HepG2 (cell line): ENCODE measurements at regions not wholly inside any gene's neighbourhood (a gene's known extent, or its start where the extent isn't known, plus 50 kb on each side); places are given as distances from the start of the nearest gene placed in this dataset.
A peak's percentile ranks its signal among the peaks of the same experiment; 100 is the strongest.

ENCODE experiments used
- ATAC-seq: fragments of 200-7000 bp; cut with Tn5 transposase; 3 replicates; pipeline ENCODE4 v1.9.1; 2020; ENCODE audit warnings: mild to moderate bottlenecking, moderate library complexity
- BruUV-seq: library from RNA; stranded (reverse); fragments of 400-500 nt; replicated peaks from 2 replicates; lab custom pipeline; 2021; lab: Mats Ljungman, UMichigan
- CTCF ChIA-PET: fragments of 300-600 bp; formaldehyde crosslinking; extraction: SDS; loops from one replicate; lab custom pipeline; 2021; ENCODE audit warnings: low total read pairs, inconsistent platforms, low intra/inter-chr PET ratio; lab: Yijun Ruan, JAX
- POLR2A ChIA-PET: fragments of 350-600 bp; sonication (Branson Sonifier 250); formaldehyde crosslinking; loops from one replicate; lab custom pipeline; 2020; ENCODE audit warnings: antibody characterized with exemption, inconsistent platforms; lab: Yijun Ruan, JAX
- DNase-seq: peaks from one replicate; pipeline ENCODE4 v3.0.0-alpha.2; 2015; ENCODE audit warnings: low spot score
- FAIRE-seq: peaks from 3 replicates; lab custom pipeline; 2011; peaks lifted over from hg19 to GRCh38; lab: Jason Lieb, UNC
- H2AFZ ChIP-seq: one replicate; pipeline ENCODE4 v1.6.1; 2011; ENCODE audit warnings: low read length, inconsistent platforms
- H3K27ac ChIP-seq: fragments of 300-600 bp; 3 replicates; pipeline ENCODE4 v1.8.0; 2011; ENCODE audit warnings: mixed run types, mild to moderate bottlenecking, mixed read lengths, low read length, inconsistent platforms; ENCODE audit not compliant: insufficient read depth; ENCODE audit errors: extremely low read length
- H3K27me3 ChIP-seq, 2 experiments: fragments of 200-600 bp in 1 of 2; 2 replicates in 1 of 2; 3 replicates in 1 of 2; pipeline versions ENCODE4 v1.6.0 to v1.8.0; 2011; ENCODE audit warnings: low read length in 2 of 2, mild to moderate bottlenecking in 2 of 2, moderate library complexity in 2 of 2, inconsistent platforms in 1 of 2; ENCODE audit not compliant: insufficient read depth in 2 of 2, control insufficient read depth in 1 of 2
- H3K36me3 ChIP-seq, 2 experiments: fragments of 200-600 bp in 1 of 2; replicated peaks in 1 of 2; 2 replicates in 1 of 2; 3 replicates in 1 of 2; pipeline versions ENCODE4 v1.5.1 to v1.8.0; 2011; ENCODE audit warnings: low read length in 2 of 2, inconsistent platforms in 1 of 2; ENCODE audit not compliant: insufficient read depth in 2 of 2, control insufficient read depth in 1 of 2
- H3K4me1 ChIP-seq: 2 replicates; pipeline ENCODE4 v1.5.1; 2012; ENCODE audit warnings: low read length, inconsistent platforms; ENCODE audit not compliant: insufficient read depth
- H3K4me2 ChIP-seq: 2 replicates; pipeline ENCODE4 v1.6.0; 2011; ENCODE audit warnings: low read depth, low read length, inconsistent platforms
- H3K4me3 ChIP-seq, 3 experiments: fragments of 200-600 bp in 1 of 3; sonication (generic), shearing (Covaris generic) in 1 of 3; replicated peaks in 1 of 3; 2 replicates each; pipeline ENCODE4 v1.5.1; 2011 to 2016; ENCODE audit warnings: low read length in 3 of 3, inconsistent platforms in 2 of 3, low read depth in 2 of 3, mild to moderate bottlenecking in 2 of 3, control low read depth in 1 of 3, mixed read lengths in 1 of 3; ENCODE audit not compliant: insufficient read depth in 1 of 3
- H3K79me2 ChIP-seq: one replicate; pipeline ENCODE4 v1.6.1; 2011; ENCODE audit warnings: low read length, inconsistent platforms; ENCODE audit not compliant: insufficient read depth
- H3K9ac ChIP-seq: 2 replicates; pipeline ENCODE4 v1.6.0; 2011; ENCODE audit warnings: mild to moderate bottlenecking, low read depth, low read length, inconsistent platforms; ENCODE audit not compliant: insufficient read depth
- H3K9me3 ChIP-seq: 2 replicates; pipeline ENCODE4 v1.5.1; 2012; ENCODE audit warnings: mild to moderate bottlenecking, low read length
- H4K20me1 ChIP-seq: 2 replicates; pipeline ENCODE4 v1.6.0; 2011; ENCODE audit warnings: inconsistent platforms, mild to moderate bottlenecking, low read length, moderate library complexity; ENCODE audit not compliant: insufficient read depth
- AGO1 ChIP-seq: fragments of 200-400 bp; formaldehyde crosslinking; IDR thresholded peaks from 2 replicates; pipeline ENCODE4 v1.6.1; 2017; ENCODE audit warnings: mild to moderate bottlenecking, low read depth, low read length, moderate library complexity; ENCODE audit not compliant: poor library complexity, severe bottlenecking
- ATF7 ChIP-seq, 2 experiments: fragments of 450-650 bp in 1 of 2; sonication (generic) in 1 of 2; formaldehyde crosslinking in 1 of 2; IDR thresholded peaks; 2 replicates each; pipeline versions ENCODE4 v1.4.0 to v1.6.1; 2016 to 2020; ENCODE audit warnings: antibody characterized with exemption in 1 of 2, mild to moderate bottlenecking in 1 of 2, missing genetic modification reagents in 1 of 2
- POLR2AphosphoS2 ChIP-seq: IDR thresholded peaks from 2 replicates; pipeline ENCODE4 v1.6.1; 2011; ENCODE audit warnings: low read depth, low read length, improper control_type of control experiment
- SALL1 ChIP-seq: sonication (generic); formaldehyde crosslinking; IDR thresholded peaks from 2 replicates; pipeline ENCODE4 v1.8.0; 2022; ENCODE audit warnings: mild to moderate bottlenecking, missing genetic modification reagents
- U2AF1 ChIP-seq: fragments of 200-400 bp; formaldehyde crosslinking; optimal IDR thresholded peaks from 2 replicates; pipeline ENCODE3; 2017; ENCODE audit warnings: mild to moderate bottlenecking, low read depth, low read length
- ZNF292 ChIP-seq: sonication (generic); formaldehyde crosslinking; IDR thresholded peaks from 2 replicates; pipeline ENCODE4 v1.8.1; 2022; ENCODE audit warnings: mild to moderate bottlenecking, low read depth, missing genetic modification reagents, borderline replicate concordance
- WGBS: methylation state at CpG from one replicate; pipeline ENCODE4 v1.1.6; 2017; ENCODE audit warnings: low lambda C conversion rate; 5-methylcytosine and 5-hydroxymethylcytosine counted together
- in situ Hi-C: cut with HindIII; loops from 2 replicates; pipeline ENCODE4 v1.10.0; 2017; ENCODE audit warnings: low pct_unique_long_range_greater_than_20kb; ENCODE audit not compliant: extremely low pct_ligation_motif_present
- intact Hi-C: fragments of 100-400 bp; cut with micrococcal nuclease; formaldehyde crosslinking; loops from one replicate; pipeline ENCODE4 v1.10.0; 2022; ENCODE audit not compliant: unreplicated experiment
- TF ChIP-seq, protein P1 (sequence below), 2 experiments: sonication (generic) in 1 of 2; formaldehyde crosslinking in 1 of 2; IDR thresholded peaks; 2 replicates each; pipeline versions ENCODE4 v1.5.1 to v1.6.1; 2011 to 2020; ENCODE audit warnings: borderline replicate concordance in 1 of 2, low read depth in 1 of 2, low read length in 1 of 2, mild to moderate bottlenecking in 1 of 2, missing genetic modification reagents in 1 of 2, moderate library complexity in 1 of 2
- TF ChIP-seq, protein P2 (sequence below): sonication (generic); formaldehyde crosslinking; IDR thresholded peaks from 2 replicates; pipeline ENCODE4 v1.4.0; 2020; ENCODE audit warnings: mild to moderate bottlenecking, low read depth, missing genetic modification reagents
- TF ChIP-seq, protein P3 (sequence below): sonication (generic); formaldehyde crosslinking; IDR thresholded peaks from 2 replicates; pipeline ENCODE4 v1.5.1; 2020; ENCODE audit warnings: mild to moderate bottlenecking, moderate library complexity, missing genetic modification reagents

DNA sequence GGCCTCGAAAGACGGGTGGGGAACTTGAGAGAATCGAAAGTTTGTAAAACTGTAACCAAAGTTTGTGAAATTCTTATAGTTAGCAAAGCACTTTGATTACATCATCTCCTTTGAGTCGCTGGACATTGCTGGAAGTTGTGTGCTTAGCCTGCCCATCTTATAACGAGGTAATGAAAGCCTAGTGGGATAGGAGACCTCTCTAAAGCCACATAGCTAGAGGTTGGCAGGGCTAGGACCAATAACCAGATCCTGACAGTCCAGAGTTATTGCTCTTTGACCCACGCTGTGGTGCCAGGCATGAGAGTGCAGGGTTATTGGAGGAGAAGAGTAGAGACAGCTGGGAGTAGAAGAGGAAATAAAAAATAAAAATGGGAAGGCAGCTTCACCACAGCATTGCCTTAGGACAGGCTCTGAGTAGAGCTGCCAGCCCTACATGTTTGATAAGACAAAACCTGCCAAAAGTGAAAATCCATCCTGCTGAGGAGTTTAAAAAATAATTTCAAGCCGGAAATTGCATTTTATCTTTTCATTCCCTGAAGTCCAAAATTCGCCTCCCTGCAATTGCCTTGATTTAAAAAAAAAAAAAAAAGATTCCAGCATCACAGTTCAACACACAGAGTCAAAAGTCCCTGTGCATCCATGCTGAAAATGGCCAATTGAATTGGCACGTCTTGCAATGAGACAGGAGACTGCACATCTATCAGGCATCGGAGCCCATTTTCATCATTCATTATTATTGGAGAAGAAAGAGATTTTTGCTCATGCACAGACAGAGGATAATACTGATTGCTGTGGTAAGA lies 225.5 kb upstream of the POU2AF2 start:
- CTCF ChIA-PET: no interaction called here
- no peak for FAIRE-seq
- no peak for DNase-seq
- H3K27ac ChIP-seq: no peak overlapping the region
- in situ Hi-C loops: no loop called here
- H3K4me2 ChIP-seq: no peak overlapping the region
- ATAC-seq: no peak
- H4K20me1 ChIP-seq: no peaks in the 10 kb centered on the region
- TF ChIP-seq ATF7 (IDR thresholded peaks at IDR 0.05) (peak; percentile 32; the same call in 1 of the 2 replicates), ATF7 (CRISPR knock-in tag; IDR thresholded peaks at IDR 0.05) (no peak), ZNF292 (CRISPR knock-in tag) (no peak), AGO1 (no peak), U2AF1 (no peak), SALL1 (no peak), POLR2AphosphoS2 (no peak)
- TF ChIP-seq, protein P1, sequence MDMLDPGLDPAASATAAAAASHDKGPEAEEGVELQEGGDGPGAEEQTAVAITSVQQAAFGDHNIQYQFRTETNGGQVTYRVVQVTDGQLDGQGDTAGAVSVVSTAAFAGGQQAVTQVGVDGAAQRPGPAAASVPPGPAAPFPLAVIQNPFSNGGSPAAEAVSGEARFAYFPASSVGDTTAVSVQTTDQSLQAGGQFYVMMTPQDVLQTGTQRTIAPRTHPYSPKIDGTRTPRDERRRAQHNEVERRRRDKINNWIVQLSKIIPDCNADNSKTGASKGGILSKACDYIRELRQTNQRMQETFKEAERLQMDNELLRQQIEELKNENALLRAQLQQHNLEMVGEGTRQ (IDR thresholded peaks at IDR 0.05; ENCODE audit: low read depth, low read length): no peak
- TF ChIP-seq, protein P1 (CRISPR knock-in tag; IDR thresholded peaks at IDR 0.05; ENCODE audit: borderline replicate concordance): no peak
- TF ChIP-seq, protein P2, sequence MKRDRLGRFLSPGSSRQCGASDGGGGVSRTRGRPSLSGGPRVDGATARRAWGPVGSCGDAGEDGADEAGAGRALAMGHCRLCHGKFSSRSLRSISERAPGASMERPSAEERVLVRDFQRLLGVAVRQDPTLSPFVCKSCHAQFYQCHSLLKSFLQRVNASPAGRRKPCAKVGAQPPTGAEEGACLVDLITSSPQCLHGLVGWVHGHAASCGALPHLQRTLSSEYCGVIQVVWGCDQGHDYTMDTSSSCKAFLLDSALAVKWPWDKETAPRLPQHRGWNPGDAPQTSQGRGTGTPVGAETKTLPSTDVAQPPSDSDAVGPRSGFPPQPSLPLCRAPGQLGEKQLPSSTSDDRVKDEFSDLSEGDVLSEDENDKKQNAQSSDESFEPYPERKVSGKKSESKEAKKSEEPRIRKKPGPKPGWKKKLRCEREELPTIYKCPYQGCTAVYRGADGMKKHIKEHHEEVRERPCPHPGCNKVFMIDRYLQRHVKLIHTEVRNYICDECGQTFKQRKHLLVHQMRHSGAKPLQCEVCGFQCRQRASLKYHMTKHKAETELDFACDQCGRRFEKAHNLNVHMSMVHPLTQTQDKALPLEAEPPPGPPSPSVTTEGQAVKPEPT: no peak
- TF ChIP-seq, protein P3, sequence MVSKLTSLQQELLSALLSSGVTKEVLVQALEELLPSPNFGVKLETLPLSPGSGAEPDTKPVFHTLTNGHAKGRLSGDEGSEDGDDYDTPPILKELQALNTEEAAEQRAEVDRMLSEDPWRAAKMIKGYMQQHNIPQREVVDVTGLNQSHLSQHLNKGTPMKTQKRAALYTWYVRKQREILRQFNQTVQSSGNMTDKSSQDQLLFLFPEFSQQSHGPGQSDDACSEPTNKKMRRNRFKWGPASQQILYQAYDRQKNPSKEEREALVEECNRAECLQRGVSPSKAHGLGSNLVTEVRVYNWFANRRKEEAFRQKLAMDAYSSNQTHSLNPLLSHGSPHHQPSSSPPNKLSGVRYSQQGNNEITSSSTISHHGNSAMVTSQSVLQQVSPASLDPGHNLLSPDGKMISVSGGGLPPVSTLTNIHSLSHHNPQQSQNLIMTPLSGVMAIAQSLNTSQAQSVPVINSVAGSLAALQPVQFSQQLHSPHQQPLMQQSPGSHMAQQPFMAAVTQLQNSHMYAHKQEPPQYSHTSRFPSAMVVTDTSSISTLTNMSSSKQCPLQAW (CRISPR knock-in tag): no peak
- TF ChIP-seq, all 625 proteins: peak for 1
- H2AFZ ChIP-seq: no peak overlapping the region
- 2% methylated on average over 10 of the region's 10 CpGs for WGBS
- no peaks in the 10 kb centered on the region; a peak in 1 of 5 replicates for H3K27me3 ChIP-seq
- H3K4me3 ChIP-seq: no peak overlapping the region
- H3K4me1 ChIP-seq: no peaks in the 10 kb centered on the region
- H3K9me3 ChIP-seq: no peaks in the 10 kb centered on the region
- intact Hi-C loops: no loop called here
- no peaks in the 10 kb centered on the region for H3K79me2 ChIP-seq
- POLR2A ChIA-PET: no interaction called here
- no peaks in the 10 kb centered on the region for H3K36me3 ChIP-seq
- no TSS peak for BruUV-seq
- no peak overlapping the region for H3K9ac ChIP-seq
